ENCODE measurements at regions not wholly inside any gene's neighbourhood (a gene's known extent, or its start where the extent isn't known, plus 50 kb on each side); places are given as distances from the start of the nearest gene placed in this dataset.

DNA sequence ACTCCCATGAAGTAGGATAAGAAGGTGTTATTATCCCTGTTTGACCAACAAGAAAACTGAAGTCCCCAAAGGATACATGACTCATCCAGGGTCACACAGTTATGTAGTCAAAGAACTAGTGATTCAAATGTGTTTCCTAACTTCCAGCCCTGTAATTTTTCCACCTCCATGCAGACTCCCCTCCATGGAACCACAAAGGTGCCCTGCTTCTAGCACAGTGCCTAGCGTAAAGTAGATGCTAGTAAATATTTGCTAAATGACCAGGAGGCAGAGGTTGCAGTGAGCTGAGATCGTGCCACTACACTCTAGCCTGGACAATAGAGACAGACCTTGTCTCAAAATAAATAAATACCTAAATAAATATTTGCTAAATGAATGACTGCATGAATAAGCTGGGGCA lies 55.8 kb downstream of the FRMPD3 start:
- H3K23ac ChIP-seq (ENCODE audit: insufficient read length) = no peak overlapping the region
- H2AFZ ChIP-seq (ENCODE audit: low read length) = no peak overlapping the region
- no peak overlapping the region for H4K5ac ChIP-seq (ENCODE audit: insufficient read length, low read depth, low read length)
- DNase-seq (ENCODE audit: low read depth in 1 of 2, low spot score in 2 of 2) (no peak), FAIRE-seq (no peak)
- no peak overlapping the region for H2BK15ac ChIP-seq (ENCODE audit: low read length)
- H3K79me1 ChIP-seq (ENCODE audit: low read depth, low read length) = no peaks in the 10 kb centered on the region
- no peak overlapping the region for H3K56ac ChIP-seq (replicated peaks; ENCODE audit: insufficient read length, low read depth, low read length)
- no peak overlapping the region for H4K91ac ChIP-seq (replicated peaks; ENCODE audit: insufficient read length, low read length)
- no peak for TF ChIP-seq HDAC6 (IDR thresholded peaks at IDR 0.05; ENCODE audit: low read depth, low read length)
- TF ChIP-seq RNF2 (IDR thresholded peaks at IDR 0.05; ENCODE audit: borderline replicate concordance, low read depth, low read length, missing control alignments, poor library complexity, severe bottlenecking) = no peak
- TF ChIP-seq POU5F1 (IDR thresholded peaks at IDR 0.05; ENCODE audit: low read depth, low read length) = no peak
- no peak for TF ChIP-seq CTBP2 (IDR thresholded peaks at IDR 0.05; ENCODE audit: borderline replicate concordance, insufficient read depth, insufficient read length, low read length)
- no peak for TF ChIP-seq ZNF274 (IDR thresholded peaks at IDR 0.05; ENCODE audit: borderline replicate concordance, extremely low read depth, low read length)
- no peak overlapping the region for H3K4ac ChIP-seq (replicated peaks; ENCODE audit: insufficient read length, low read depth, low read length)
- no peak overlapping the region for H3K4me2 ChIP-seq (ENCODE audit: insufficient read depth in 1 of 2, low read depth in 2 of 2, low read length in 2 of 2)
- H3K4me3 ChIP-seq (ENCODE audit: extremely low read depth in 1 of 4, insufficient read depth in 2 of 4, low read depth in 3 of 4, low read length in 4 of 4) = no peak overlapping the region
- 85% methylated on average over 2 of the region's 2 CpGs; no CpG with 5 or more reads in 1 of the 2 experiments for WGBS, 2 experiments (ENCODE audit: extremely low coverage in 1 of 2, insufficient coverage in 1 of 2, insufficient read length in 1 of 2, insufficient replicate concordance in 2 of 2, low coverage in 1 of 2, low lambda C conversion rate in 2 of 2, missing lambda C conversion rate in 1 of 2)
- no peak overlapping the region for H2BK20ac ChIP-seq (ENCODE audit: low read length)
- H3K27me3 ChIP-seq (replicated peaks in 1 of 4; ENCODE audit: control insufficient read depth in 3 of 4, extremely low read depth in 1 of 4, insufficient read depth in 3 of 4, low read length in 3 of 4) = peaks cover 12 to 51% (median 37%) of the 10 kb centered on the region in 4 experiments
- H2BK5ac ChIP-seq (ENCODE audit: low read depth, low read length) = no peak overlapping the region
- H2BK120ac ChIP-seq (replicated peaks; ENCODE audit: low read depth, low read length) = no peak overlapping the region
- peaks cover 4% of the 10 kb centered on the region; the same call in 1 of the 2 replicates for H3K23me2 ChIP-seq (ENCODE audit: low read depth, low read length)
- no peak overlapping the region for H4K8ac ChIP-seq (ENCODE audit: extremely low read depth, insufficient read depth, low read length)
- H2AK5ac ChIP-seq (ENCODE audit: low read depth, low read length) = no peak overlapping the region
- no peaks in the 10 kb centered on the region for H4K20me1 ChIP-seq (replicated peaks in 1 of 2; ENCODE audit: control insufficient read depth in 1 of 2, insufficient read depth in 2 of 2, low read length in 2 of 2)
- ChIA-PET POLR2A (ENCODE audit: partially characterized antibody) (no interaction called here), CTCF (ENCODE audit: partially characterized antibody) (interaction anchor here (1.1 kb wide), 1 partner anchor 8 kb away, joined by 4 read pairs; no protein-coding TSS in a partner anchor)
- no peaks in the 10 kb centered on the region for H3K36me3 ChIP-seq (ENCODE audit: control insufficient read depth in 2 of 4, insufficient read depth in 4 of 4, low read length in 3 of 4)
- H3K4me1 ChIP-seq (replicated peaks in 1 of 4; ENCODE audit: control insufficient read depth in 3 of 4, insufficient read depth in 4 of 4, low read length in 3 of 4) = peaks cover 0 to 3% (median 1%) of the 10 kb centered on the region in 4 experiments; a peak in 4 of 7 replicates
- no peak overlapping the region for H3K18ac ChIP-seq (ENCODE audit: extremely low read depth, low read length)
- no peaks in the 10 kb centered on the region for H3K9me3 ChIP-seq (ENCODE audit: insufficient read depth in 2 of 2, low read depth in 1 of 2, low read length in 1 of 2)
- H3K79me2 ChIP-seq (ENCODE audit: control insufficient read depth in 1 of 2, insufficient read depth in 2 of 2, low read length in 2 of 2) = no peaks in the 10 kb centered on the region
- H3K27ac ChIP-seq (ENCODE audit: low read depth, low read length) = no peak overlapping the region
- H2BK12ac ChIP-seq (ENCODE audit: low read depth, low read length) = no peak overlapping the region
- no peak overlapping the region for H3K14ac ChIP-seq (ENCODE audit: insufficient read length)
- no peak overlapping the region for H3K9ac ChIP-seq (replicated peaks in 1 of 4; ENCODE audit: extremely low read depth in 1 of 4, low read depth in 3 of 4, low read length in 3 of 4)

All from H1 (cell line).